ENCODE measurements at regions not wholly inside any gene's neighbourhood (a gene's known extent, or its start where the extent isn't known, plus 50 kb on each side); places are given as distances from the start of the nearest gene placed in this dataset.
"Not testable (repeated sequence)": the region's sequence is repeated elsewhere in the genome, so short reads cannot be mapped to it uniquely, and the experiment has no call there.

- no peak overlapping the region for H3K27ac Mint-ChIP-seq
- H3K36me3 Mint-ChIP-seq (ENCODE audit: low read depth): no peaks in the 10 kb centered on the region
- H3K27me3 Mint-ChIP-seq (ENCODE audit: low read depth): no peaks in the 10 kb centered on the region
- no peaks in the 10 kb centered on the region for H3K4me1 Mint-ChIP-seq (ENCODE audit: low read depth)
- no peak overlapping the region for H3K4me3 Mint-ChIP-seq
- no peaks in the 10 kb centered on the region for H3K9me3 Mint-ChIP-seq
Observed at GRCh38 chr3:22659651-22660475, 543.3 kb upstream of the UBE2E2 start.

DNA sequence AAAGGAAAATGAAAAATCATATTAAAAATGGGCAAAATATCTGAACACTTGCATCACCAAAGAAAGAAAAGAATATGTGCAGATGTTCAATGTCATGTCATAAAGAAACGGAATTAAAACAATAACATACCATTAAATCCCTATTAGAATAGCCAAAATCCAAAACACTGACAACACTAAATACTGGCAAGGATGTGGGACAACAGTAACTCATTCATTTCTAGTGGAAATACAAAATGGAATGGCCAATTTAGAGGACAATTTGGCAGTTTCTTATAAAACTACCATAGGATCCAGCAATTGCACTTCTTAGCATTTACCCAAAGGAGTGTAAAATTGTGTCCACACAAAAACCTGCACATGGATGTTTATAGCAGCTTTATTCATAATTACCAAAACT lies 542.5 kb upstream of the UBE2E2 start:
- Mint-ChIP-seq H3K4me3 (no peak overlapping the region), H3K9me3 (no peaks in the 10 kb centered on the region), H3K4me1 (ENCODE audit: low read depth) (no peaks in the 10 kb centered on the region), H3K27ac (no peak overlapping the region), H3K27me3 (ENCODE audit: low read depth) (no peaks in the 10 kb centered on the region), H3K36me3 (ENCODE audit: low read depth) (no peaks in the 10 kb centered on the region)

- Mint-ChIP-seq H3K4me3 (no peak overlapping the region), H3K27ac (no peak overlapping the region), H3K4me1 (ENCODE audit: low read depth) (no peaks in the 10 kb centered on the region), H3K27me3 (ENCODE audit: low read depth) (no peaks in the 10 kb centered on the region), H3K36me3 (ENCODE audit: low read depth) (no peaks in the 10 kb centered on the region), H3K9me3 (no peaks in the 10 kb centered on the region)
Observed at GRCh38 chr3:22661121-22661700, 541.9 kb upstream of the UBE2E2 start.

- no peak overlapping the region for H3K27ac Mint-ChIP-seq
- no peaks in the 10 kb centered on the region for H3K4me1 Mint-ChIP-seq (ENCODE audit: low read depth)
- no peaks in the 10 kb centered on the region for H3K9me3 Mint-ChIP-seq
- H3K27me3 Mint-ChIP-seq (ENCODE audit: low read depth): no peaks in the 10 kb centered on the region
- no peaks in the 10 kb centered on the region for H3K36me3 Mint-ChIP-seq (ENCODE audit: low read depth)
- H3K4me3 Mint-ChIP-seq: no peak overlapping the region
Observed at GRCh38 chr3:22665528-22665927, 537.6 kb upstream of the UBE2E2 start.

DNA sequence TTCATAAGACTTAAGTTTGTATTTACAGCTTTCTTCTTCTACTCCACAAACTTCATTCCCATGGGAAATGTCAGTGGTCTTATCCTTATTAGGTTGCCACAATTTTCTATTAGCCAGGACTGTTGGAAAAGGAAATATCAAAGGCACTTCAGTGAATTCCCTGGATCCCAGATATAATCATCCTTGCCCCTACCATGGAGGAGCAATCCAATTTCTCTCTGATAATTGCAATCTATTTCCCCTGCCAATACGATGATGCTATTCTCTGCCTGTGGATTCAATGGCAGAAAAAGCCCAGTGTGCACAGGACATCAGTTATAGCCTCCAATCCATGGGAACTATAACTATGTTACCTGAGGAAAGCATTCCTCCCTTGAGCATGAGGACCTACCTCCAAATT lies 536.4 kb upstream of the UBE2E2 start:
- no peaks in the 10 kb centered on the region for H3K27me3 Mint-ChIP-seq (ENCODE audit: low read depth)
- H3K4me3 Mint-ChIP-seq: no peak overlapping the region
- no peaks in the 10 kb centered on the region for H3K4me1 Mint-ChIP-seq (ENCODE audit: low read depth)
- H3K36me3 Mint-ChIP-seq (ENCODE audit: low read depth): no peaks in the 10 kb centered on the region
- H3K9me3 Mint-ChIP-seq: no peaks in the 10 kb centered on the region
- no peak overlapping the region for H3K27ac Mint-ChIP-seq

- Mint-ChIP-seq H3K36me3 (ENCODE audit: low read depth) (no peaks in the 10 kb centered on the region), H3K9me3 (no peaks in the 10 kb centered on the region), H3K4me3 (no peak overlapping the region), H3K27me3 (ENCODE audit: low read depth) (no peaks in the 10 kb centered on the region), H3K27ac (no peak overlapping the region), H3K4me1 (ENCODE audit: low read depth) (no peaks in the 10 kb centered on the region)
Observed at GRCh38 chr3:22671848-22672247, 531.3 kb upstream of the UBE2E2 start.

- Mint-ChIP-seq H3K36me3 (ENCODE audit: low read depth) (no peaks in the 10 kb centered on the region), H3K4me3 (no peak overlapping the region), H3K27ac (no peak overlapping the region), H3K9me3 (peaks cover 7% of the 10 kb centered on the region), H3K4me1 (ENCODE audit: low read depth) (no peaks in the 10 kb centered on the region), H3K27me3 (ENCODE audit: low read depth) (no peaks in the 10 kb centered on the region)
Observed at GRCh38 chr3:22684739-22685138, 518.4 kb upstream of the UBE2E2 start.

GRCh38 chr3:22685597-22685996 lies 517.5 kb upstream of the UBE2E2 start:
- Mint-ChIP-seq H3K36me3 (ENCODE audit: low read depth) (no peaks in the 10 kb centered on the region), H3K27ac (no peak overlapping the region), H3K4me3 (no peak overlapping the region), H3K4me1 (ENCODE audit: low read depth) (no peaks in the 10 kb centered on the region), H3K27me3 (ENCODE audit: low read depth) (no peaks in the 10 kb centered on the region), H3K9me3 (peaks cover 6% of the 10 kb centered on the region)

DNA sequence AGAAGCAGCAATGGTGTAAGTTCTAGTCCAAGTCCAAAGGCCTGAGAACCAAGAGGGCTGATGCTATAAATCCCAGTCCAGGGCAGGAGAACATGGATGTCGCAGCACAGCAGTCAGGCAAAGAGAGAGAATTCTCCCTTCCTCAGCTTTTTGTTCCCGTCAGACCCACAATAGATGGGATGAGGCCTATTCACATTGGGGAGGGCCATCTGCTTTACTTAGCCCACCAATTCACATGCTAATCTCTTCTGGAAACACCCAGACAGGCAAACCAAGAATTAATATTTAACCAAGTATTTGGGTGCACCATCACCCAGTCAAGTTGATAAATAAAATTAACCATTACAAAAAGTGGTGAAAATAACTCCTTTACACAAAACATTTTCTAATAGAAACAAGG lies 511.7 kb upstream of the UBE2E2 start:
- H3K27ac Mint-ChIP-seq: no peak overlapping the region
- no peak overlapping the region for H3K4me3 Mint-ChIP-seq
- no peaks in the 10 kb centered on the region for H3K27me3 Mint-ChIP-seq (ENCODE audit: low read depth)
- H3K9me3 Mint-ChIP-seq: no peaks in the 10 kb centered on the region
- no peaks in the 10 kb centered on the region for H3K36me3 Mint-ChIP-seq (ENCODE audit: low read depth)
- no peaks in the 10 kb centered on the region for H3K4me1 Mint-ChIP-seq (ENCODE audit: low read depth)

DNA sequence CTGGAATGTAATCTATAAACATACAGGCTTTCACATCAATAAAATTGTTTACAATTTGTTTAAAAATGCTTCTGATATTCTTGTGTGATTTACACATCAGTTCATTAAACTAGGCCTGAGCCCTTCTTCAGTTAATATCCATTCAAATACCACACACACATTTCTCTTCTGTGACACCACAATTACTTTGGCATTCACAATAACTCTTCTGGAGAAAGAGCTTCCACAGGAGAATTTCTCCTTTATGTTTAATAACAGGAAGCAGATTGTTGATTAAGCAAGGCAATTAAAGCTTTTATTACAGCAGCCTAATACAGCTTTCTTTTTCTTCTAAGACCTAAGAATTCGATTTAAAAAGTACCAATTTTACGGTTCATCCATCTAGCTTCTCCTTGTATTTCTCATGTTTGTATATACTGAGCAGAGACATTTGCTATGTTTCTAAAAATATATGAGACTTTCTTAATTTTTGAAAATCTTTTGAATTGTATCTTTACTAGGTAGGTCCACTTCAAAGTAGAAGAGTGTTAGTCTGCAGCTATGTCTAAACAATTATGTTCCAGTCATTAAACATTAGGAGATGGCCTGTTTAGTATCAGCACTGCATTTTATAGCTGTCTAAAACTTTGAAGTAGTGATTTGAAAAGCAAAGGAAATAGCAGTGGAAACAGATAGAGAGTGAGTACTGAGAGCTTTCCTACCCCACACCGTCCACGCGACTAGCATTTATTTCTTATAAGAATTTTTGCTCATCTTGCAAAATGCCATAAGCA lies 511.1 kb upstream of the UBE2E2 start:
- no peak overlapping the region for H3K4me3 Mint-ChIP-seq
- H3K27ac Mint-ChIP-seq: no peak overlapping the region
- H3K4me1 Mint-ChIP-seq (ENCODE audit: low read depth): no peaks in the 10 kb centered on the region
- H3K27me3 Mint-ChIP-seq (ENCODE audit: low read depth): no peaks in the 10 kb centered on the region
- no peaks in the 10 kb centered on the region for H3K36me3 Mint-ChIP-seq (ENCODE audit: low read depth)
- no peaks in the 10 kb centered on the region for H3K9me3 Mint-ChIP-seq

DNA sequence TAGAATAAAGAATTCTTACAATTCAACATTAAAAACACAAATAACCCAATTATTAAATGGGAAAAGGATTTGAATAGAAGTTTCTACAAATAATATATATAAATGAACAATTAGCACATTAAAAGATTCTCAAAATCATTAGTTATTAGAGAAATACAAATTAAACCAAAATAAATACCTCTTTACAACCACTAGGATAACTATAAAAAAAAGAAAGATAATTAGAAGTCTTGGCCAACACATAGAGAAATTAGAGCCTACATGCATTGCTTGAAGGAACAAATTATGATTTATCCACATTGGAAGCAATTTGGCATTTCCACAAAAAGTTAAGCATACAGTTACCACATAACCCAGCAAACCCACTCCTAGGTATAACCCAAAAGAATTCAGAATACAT lies 502.3 kb upstream of the UBE2E2 start:
- no peaks in the 10 kb centered on the region for H3K9me3 Mint-ChIP-seq
- no peak overlapping the region for H3K27ac Mint-ChIP-seq
- H3K36me3 Mint-ChIP-seq (ENCODE audit: low read depth): no peaks in the 10 kb centered on the region
- no peak overlapping the region for H3K4me3 Mint-ChIP-seq
- no peaks in the 10 kb centered on the region for H3K27me3 Mint-ChIP-seq (ENCODE audit: low read depth)
- H3K4me1 Mint-ChIP-seq (ENCODE audit: low read depth): no peaks in the 10 kb centered on the region

DNA sequence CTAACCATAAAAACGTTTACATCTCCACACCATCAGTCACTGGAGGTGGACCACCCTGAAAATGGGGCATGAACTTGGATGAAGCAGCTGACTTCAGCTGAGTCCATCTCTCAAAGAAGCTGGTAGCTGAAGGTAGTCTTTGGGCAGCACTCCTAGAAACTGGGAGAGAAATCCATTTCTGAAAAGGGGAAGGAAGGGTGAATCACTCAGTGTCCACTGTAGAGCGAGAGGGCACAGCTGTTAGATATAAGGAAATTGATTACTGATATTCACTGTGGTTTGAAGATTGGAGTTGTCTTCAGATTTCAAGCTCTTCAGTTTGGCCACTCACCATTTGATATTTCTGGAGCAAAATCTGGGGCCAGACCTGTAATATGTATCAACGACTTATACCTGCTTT lies 499.0 kb upstream of the UBE2E2 start:
- no peaks in the 10 kb centered on the region for H3K9me3 Mint-ChIP-seq
- H3K4me3 Mint-ChIP-seq: no peak overlapping the region
- H3K27me3 Mint-ChIP-seq (ENCODE audit: low read depth): no peaks in the 10 kb centered on the region
- H3K27ac Mint-ChIP-seq: no peak overlapping the region
- H3K4me1 Mint-ChIP-seq (ENCODE audit: low read depth): no peaks in the 10 kb centered on the region
- no peaks in the 10 kb centered on the region for H3K36me3 Mint-ChIP-seq (ENCODE audit: low read depth)

- H3K36me3 Mint-ChIP-seq (ENCODE audit: low read depth): no peaks in the 10 kb centered on the region
- H3K4me3 Mint-ChIP-seq: no peak overlapping the region
- no peak overlapping the region for H3K27ac Mint-ChIP-seq
- H3K27me3 Mint-ChIP-seq (ENCODE audit: low read depth): no peaks in the 10 kb centered on the region
- no peaks in the 10 kb centered on the region for H3K4me1 Mint-ChIP-seq (ENCODE audit: low read depth)
- H3K9me3 Mint-ChIP-seq: no peaks in the 10 kb centered on the region
Observed at GRCh38 chr3:22704571-22705354, 498.4 kb upstream of the UBE2E2 start.

- not testable (repeated sequence) for H3K4me3 Mint-ChIP-seq; H3K36me3 Mint-ChIP-seq (ENCODE audit: low read depth); H3K27ac Mint-ChIP-seq; H3K4me1 Mint-ChIP-seq (ENCODE audit: low read depth); H3K9me3 Mint-ChIP-seq; H3K27me3 Mint-ChIP-seq (ENCODE audit: low read depth)
Observed at GRCh38 chr3:22706922-22707321, 496.2 kb upstream of the UBE2E2 start.

Measured in T-helper 1 cell treated with Interleukin-12 subunit alpha and Interleukin-12 subunit beta and Interleukin-4 antibody, amounts not matched to agents 30 μg/mL and 1 μg/mL, for 36 hours (primary cell).